Activated naive CD4-positive, alpha-beta T cell treated with anti-CD3 and anti-CD28 coated beads, Interleukin-2, amount 50 U/mL, for 72 hours (primary cell): ENCODE measurements at regions not wholly inside any gene's neighbourhood (a gene's known extent, or its start where the extent isn't known, plus 50 kb on each side); places are given as distances from the start of the nearest gene placed in this dataset.
"Not testable (repeated sequence)": the region's sequence is repeated elsewhere in the genome, so short reads cannot be mapped to it uniquely, and the experiment has no call there.

Source experiments
- ATAC-seq, 2 donors: fragments of 150-1000 bp; cut with Tn5 transposase; 2 replicates each; pipeline ENCODE4 v1.10.0; 2021; ENCODE audit warnings: mild to moderate bottlenecking in 2 of 2, moderate library complexity in 2 of 2
- DNase-seq, 2 donors: peaks; one replicate each; pipeline ENCODE4 v3.0.0; 2021 to 2022; ENCODE audit warnings: low spot score in 2 of 2
- H3K27ac Mint-ChIP-seq, 2 donors: one replicate each; pipeline ENCODE4 v1.8.0; 2022; ENCODE audit warnings: mild to moderate bottlenecking in 2 of 2, mixed read lengths in 2 of 2
- H3K36me3 Mint-ChIP-seq, 2 donors: one replicate each; pipeline ENCODE4 v1.8.0; 2022; ENCODE audit warnings: mixed read lengths in 2 of 2
- H3K9me3 Mint-ChIP-seq, 2 donors: one replicate each; pipeline ENCODE4 v1.8.0; 2022; ENCODE audit warnings: mixed read lengths in 2 of 2

GRCh38 chr3:33947272-33948195 is 149.1 kb downstream of the PDCD6IP start:
- ATAC-seq, result no peak
- H3K9me3 Mint-ChIP-seq, result no peaks in the 10 kb centered on the region
- no peak overlapping the region for H3K27ac Mint-ChIP-seq
- no peaks in the 10 kb centered on the region for H3K36me3 Mint-ChIP-seq
- no peak for DNase-seq

GRCh38 chr3:33949074-33949473 is 150.6 kb downstream of the PDCD6IP start:
- DNase-seq (no peak), ATAC-seq (no peak)
- H3K27ac Mint-ChIP-seq, result no peak overlapping the region
- H3K9me3 Mint-ChIP-seq, result no peaks in the 10 kb centered on the region
- H3K36me3 Mint-ChIP-seq, result no peaks in the 10 kb centered on the region

DNA sequence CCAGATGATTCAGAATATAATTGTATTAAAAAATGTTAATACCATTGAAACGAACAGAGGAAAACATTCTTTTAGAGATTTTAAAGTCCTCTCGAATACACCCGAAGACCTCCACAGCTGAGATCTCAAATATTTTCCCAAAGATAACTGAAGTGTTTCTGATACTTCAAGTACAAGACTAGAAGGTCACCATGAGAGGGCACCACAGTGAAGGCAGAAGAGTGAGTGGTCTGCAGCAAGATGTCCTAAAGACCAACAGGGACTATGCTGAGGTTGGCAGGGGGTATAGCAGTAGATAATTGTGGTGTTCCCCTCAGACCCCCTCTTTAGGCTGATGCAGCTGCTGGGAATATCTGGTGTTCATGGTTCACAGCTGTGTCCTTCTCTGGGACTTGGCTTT is 156.5 kb downstream of the PDCD6IP start:
- no peak for DNase-seq
- H3K27ac Mint-ChIP-seq, result no peak overlapping the region
- no peaks in the 10 kb centered on the region for H3K9me3 Mint-ChIP-seq

DNA sequence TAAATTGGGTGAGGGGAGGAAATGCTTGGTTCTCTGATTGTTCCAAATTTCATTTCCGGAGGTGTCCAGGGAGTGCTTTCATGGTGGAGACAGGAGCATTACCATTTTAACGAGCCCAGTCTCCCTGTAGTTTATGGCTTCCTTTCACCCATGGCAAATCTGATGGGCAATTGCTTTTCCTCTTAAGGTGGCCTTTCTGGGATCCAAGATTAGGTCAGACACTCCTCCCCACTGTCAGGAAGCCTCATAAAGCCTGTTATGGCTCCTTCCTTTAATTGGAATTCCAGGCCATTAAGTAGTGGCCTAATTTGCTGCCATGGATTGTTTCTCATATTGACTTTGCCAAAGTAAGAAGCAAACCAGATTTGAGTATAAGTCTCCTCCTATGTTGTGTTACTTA is 157.8 kb downstream of the PDCD6IP start:
- ATAC-seq (no peak), DNase-seq (no peak)
- no peaks in the 10 kb centered on the region for H3K9me3 Mint-ChIP-seq
- no peaks in the 10 kb centered on the region for H3K36me3 Mint-ChIP-seq
- no peak overlapping the region for H3K27ac Mint-ChIP-seq

More for the DNA sequence above, 156.5 kb downstream of the PDCD6IP start:
- H3K36me3 Mint-ChIP-seq, result no peaks in the 10 kb centered on the region
- no peak for ATAC-seq

GRCh38 chr3:33956776-33957175 is 158.3 kb downstream of the PDCD6IP start:
- Mint-ChIP-seq H3K9me3 (no peaks in the 10 kb centered on the region), H3K36me3 (no peaks in the 10 kb centered on the region), H3K27ac (no peak overlapping the region)
- DNase-seq (no peak), ATAC-seq (no peak)

DNA sequence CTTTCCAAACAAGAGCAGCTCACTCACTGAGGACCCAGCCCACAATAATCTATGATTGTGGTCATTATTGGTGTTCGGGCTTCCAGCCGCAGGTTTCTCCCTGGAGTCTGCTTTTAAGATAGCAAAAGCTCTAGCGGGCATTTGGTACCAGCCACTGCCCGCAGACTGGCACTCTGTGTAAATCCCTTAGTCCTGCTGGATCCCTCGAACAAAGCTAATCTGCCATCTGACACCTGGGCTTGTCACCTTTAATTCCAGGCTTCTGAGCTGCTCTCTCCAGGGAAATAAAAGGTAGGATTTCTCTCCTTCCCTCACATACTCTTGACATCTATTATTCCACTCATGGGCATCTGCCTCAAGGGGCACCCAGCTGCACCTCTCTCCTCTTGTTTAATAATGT is 158.7 kb downstream of the PDCD6IP start:
- ATAC-seq, result no peak
- Mint-ChIP-seq H3K27ac (no peak overlapping the region), H3K9me3 (no peaks in the 10 kb centered on the region), H3K36me3 (no peaks in the 10 kb centered on the region)
- no peak for DNase-seq

GRCh38 chr3:33958661-33959060 is 160.2 kb downstream of the PDCD6IP start:
- no peak overlapping the region for H3K27ac Mint-ChIP-seq
- ATAC-seq, result no peak
- no peak for DNase-seq
- H3K36me3 Mint-ChIP-seq, result no peaks in the 10 kb centered on the region
- no peaks in the 10 kb centered on the region for H3K9me3 Mint-ChIP-seq

DNA sequence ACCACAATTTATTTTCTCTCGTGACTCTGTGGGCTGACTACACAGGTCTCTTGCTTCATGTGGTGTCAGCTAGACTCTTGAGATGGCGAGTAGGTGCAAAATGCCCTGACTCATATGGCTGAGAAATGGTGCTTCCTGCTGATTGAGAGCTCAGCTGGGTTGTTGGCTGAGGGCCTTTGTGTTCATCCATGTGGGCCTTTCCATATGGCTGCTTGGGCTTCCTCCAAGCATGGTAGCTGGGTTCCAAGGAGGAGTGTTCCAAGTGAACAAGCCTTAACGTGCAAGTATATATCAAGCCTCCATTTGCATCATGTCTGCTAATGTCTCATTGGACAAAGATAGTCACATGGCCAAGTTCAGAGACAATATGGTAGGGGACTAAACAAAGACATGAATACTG is 164.0 kb downstream of the PDCD6IP start:
- ATAC-seq (no peak), DNase-seq (no peak)
- Mint-ChIP-seq H3K9me3 (peaks cover 0 to 4% of the 10 kb centered on the region in 2 donors), H3K36me3 (no peaks in the 10 kb centered on the region), H3K27ac (no peak overlapping the region)

- DNase-seq, H3K27ac Mint-ChIP-seq, ATAC-seq: not testable (repeated sequence)
- H3K36me3 Mint-ChIP-seq, result peaks cover 0 to 14% of the 10 kb centered on the region in 2 donors
- H3K9me3 Mint-ChIP-seq, result peaks cover 5 to 19% of the 10 kb centered on the region in 2 donors
These were observed 171.8 kb downstream of the PDCD6IP start for GRCh38 chr3:33970180-33970579.

- H3K9me3 Mint-ChIP-seq, result peaks cover 5 to 19% of the 10 kb centered on the region in 2 donors
- no peak for ATAC-seq
- peaks cover 0 to 14% of the 10 kb centered on the region in 2 donors for H3K36me3 Mint-ChIP-seq
- no peak for DNase-seq
- no peak overlapping the region for H3K27ac Mint-ChIP-seq
These were observed 172.6 kb downstream of the PDCD6IP start for GRCh38 chr3:33971055-33971454.

- H3K36me3 Mint-ChIP-seq, result peaks cover 0 to 7% of the 10 kb centered on the region in 2 donors
- H3K9me3 Mint-ChIP-seq, result peaks cover 4% of the 10 kb centered on the region in 2 donors
- no peak for ATAC-seq
- no peak overlapping the region for H3K27ac Mint-ChIP-seq
- DNase-seq, result no peak
These were observed 177.0 kb downstream of the PDCD6IP start for GRCh38 chr3:33975463-33975862.

GRCh38 chr3:33977227-33977626 is 178.8 kb downstream of the PDCD6IP start:
- Mint-ChIP-seq H3K9me3 (no peaks in the 10 kb centered on the region), H3K27ac (no peak overlapping the region), H3K36me3 (no peaks in the 10 kb centered on the region)
- ATAC-seq, result no peak
- DNase-seq, result no peak

- Mint-ChIP-seq H3K9me3 (no peaks in the 10 kb centered on the region), H3K36me3 (no peaks in the 10 kb centered on the region), H3K27ac (no peak overlapping the region)
- ATAC-seq (no peak), DNase-seq (no peak)
These were observed 181.8 kb downstream of the PDCD6IP start for GRCh38 chr3:33980252-33980651.

GRCh38 chr3:33982269-33982798 is 183.9 kb downstream of the PDCD6IP start:
- Mint-ChIP-seq H3K36me3 (no peaks in the 10 kb centered on the region), H3K9me3 (peaks cover 0 to 5% of the 10 kb centered on the region in 2 donors), H3K27ac (no peak overlapping the region)
- ATAC-seq (no peak), DNase-seq (no peak)

- not testable (repeated sequence) for DNase-seq, H3K9me3 Mint-ChIP-seq, ATAC-seq, H3K27ac Mint-ChIP-seq, H3K36me3 Mint-ChIP-seq
These were observed 184.5 kb downstream of the PDCD6IP start for GRCh38 chr3:33982949-33983348.

DNA sequence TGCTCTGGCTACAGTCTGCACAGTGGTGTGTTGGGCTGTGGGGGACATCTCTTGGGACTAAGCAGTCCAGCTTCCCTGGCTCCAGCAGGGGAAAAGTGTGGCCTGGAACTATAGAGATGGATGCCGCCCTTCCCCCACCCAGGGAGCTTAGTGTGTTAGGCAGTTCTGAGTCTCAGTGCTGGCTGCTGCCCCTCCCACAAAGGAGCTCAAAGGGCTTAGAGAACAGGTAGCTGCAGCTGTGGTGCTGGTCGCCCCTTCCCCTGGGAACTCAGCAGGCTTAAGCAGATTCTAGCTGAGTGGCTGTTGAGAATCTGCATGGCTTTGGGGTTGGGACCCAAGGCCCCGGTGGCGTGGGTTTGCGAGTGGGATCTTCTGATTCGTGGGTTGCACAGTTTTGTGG is 190.8 kb downstream of the PDCD6IP start:
- H3K27ac Mint-ChIP-seq, result no peak overlapping the region
- H3K9me3 Mint-ChIP-seq, result peaks cover 4 to 16% of the 10 kb centered on the region in 2 donors
- DNase-seq (no peak), ATAC-seq (no peak)
- peaks cover 0 to 10% of the 10 kb centered on the region in 2 donors for H3K36me3 Mint-ChIP-seq

GRCh38 chr3:33991673-33992072 is 193.2 kb downstream of the PDCD6IP start:
- peaks cover 9 to 21% of the 10 kb centered on the region in 2 donors for H3K36me3 Mint-ChIP-seq
- no peak overlapping the region for H3K27ac Mint-ChIP-seq
- ATAC-seq, result no peak
- DNase-seq, result no peak
- H3K9me3 Mint-ChIP-seq, result peaks cover 8 to 21% of the 10 kb centered on the region in 2 donors

GRCh38 chr3:33993631-33994030 is 195.2 kb downstream of the PDCD6IP start:
- peaks cover 4 to 26% of the 10 kb centered on the region in 2 donors for H3K9me3 Mint-ChIP-seq
- ATAC-seq, result no peak
- no peak overlapping the region for H3K27ac Mint-ChIP-seq

More at GRCh38 chr3:33993631-33994030, 195.2 kb downstream of the PDCD6IP start:
- DNase-seq, result no peak
- H3K36me3 Mint-ChIP-seq, result peaks cover 9 to 13% of the 10 kb centered on the region in 2 donors
